ELF-1 (cell line): ENCODE measurements at regions not wholly inside any gene's neighbourhood (a gene's known extent, or its start where the extent isn't known, plus 50 kb on each side); places are given as distances from the start of the nearest gene placed in this dataset.
A peak's percentile ranks its signal among the peaks of the same experiment; 100 is the strongest.
"Not testable (repeated sequence)": the region's sequence is repeated elsewhere in the genome, so short reads cannot be mapped to it uniquely, and the experiment has no call there.

ENCODE experiments used
- DNase-seq: peaks from one replicate; pipeline ENCODE4 v3.0.0-alpha.2; 2016; ENCODE audit warnings: low read depth, low spot score

DNA sequence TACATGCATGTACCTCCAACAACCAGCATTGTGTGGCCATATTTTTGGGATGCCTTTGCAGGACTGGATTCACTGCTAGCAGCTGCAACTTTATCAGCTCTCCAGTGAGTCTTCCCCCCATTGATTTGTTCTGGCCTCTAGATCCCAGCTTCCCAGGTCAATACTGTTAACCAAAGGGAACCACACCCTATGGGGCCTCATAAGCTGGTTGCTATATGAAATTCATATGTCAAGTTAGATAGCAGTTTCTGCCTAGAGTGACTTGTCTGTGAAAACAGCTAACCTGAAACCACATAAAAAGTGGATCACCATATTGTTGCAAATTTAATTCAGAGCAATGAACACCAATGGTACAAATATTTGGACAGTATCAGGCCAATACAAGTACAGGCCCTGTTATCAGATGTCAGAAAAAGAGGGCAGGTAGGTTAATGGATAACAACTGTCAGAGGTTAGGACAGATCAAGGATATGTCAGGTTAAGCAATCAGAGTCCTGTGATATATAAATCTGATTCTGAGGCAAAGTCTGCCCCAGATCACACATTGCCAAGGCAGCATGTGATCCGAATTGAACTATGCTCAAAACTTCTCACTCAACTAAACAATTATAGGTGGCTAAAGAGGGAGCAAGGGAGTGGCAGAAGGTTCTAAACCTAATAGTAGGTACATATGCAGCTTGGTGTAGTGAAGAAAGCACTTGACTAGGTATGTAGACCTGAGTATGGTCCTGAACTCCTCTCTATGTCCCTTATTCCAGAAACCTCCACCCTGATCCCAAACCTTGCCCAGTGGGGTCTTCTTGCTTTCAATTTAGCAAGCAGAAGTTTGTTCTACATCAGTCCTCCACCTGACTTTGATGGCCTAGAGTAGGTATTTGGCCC is 94.7 kb upstream of the FOXN2 start:
- no peak for DNase-seq

DNA sequence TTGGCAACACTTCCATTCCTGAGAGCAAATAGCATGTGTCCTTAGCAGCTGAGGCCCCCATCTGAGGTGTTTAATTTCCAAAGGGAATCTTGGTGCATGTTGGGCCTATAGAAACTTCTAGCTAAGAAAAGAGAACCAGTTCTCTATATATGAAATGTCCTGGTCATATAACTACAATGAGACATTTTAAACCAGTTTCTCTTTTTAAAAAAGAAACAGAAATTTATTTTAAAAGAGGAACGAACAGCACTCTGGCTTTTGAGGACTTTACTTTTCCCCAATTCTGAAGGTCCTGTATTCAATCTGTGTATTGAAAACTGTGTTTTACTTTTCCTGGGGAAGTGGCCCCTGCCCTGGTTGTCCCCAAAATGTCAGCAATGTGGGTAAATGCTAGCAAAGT is 94.0 kb upstream of the FOXN2 start:
- DNase-seq: no peak

DNA sequence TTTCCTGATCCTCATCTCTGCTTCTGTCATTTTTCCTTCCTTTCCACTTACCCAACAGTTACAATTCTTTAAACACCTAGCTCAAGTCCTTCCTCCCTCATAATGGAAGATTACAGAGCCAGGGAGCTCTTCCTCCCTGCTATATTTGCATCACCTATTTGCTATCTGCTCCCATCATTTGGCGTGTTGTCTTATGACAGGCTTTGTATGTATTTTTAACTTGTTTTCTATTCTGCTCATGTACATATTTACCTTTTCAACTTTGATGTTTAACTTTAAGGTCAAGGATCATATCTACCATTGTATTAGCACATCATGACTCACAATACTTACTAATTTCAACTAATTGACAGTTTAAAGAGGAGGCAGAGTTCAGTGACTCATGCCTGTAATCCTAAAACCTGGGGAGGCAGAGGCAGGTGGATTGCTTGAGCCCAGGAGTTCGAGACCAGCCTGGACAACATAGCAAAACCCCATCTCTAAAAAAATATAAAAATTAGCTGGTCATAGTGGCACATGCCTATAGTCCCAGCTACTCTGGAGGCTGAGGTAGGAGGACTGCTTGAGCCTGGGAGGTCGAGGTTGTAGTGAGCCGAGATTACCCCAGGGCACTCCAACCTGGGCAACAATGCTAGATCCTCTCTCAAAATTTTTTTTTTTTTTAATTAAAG is 92.5 kb upstream of the FOXN2 start:
- DNase-seq: no peak

DNA sequence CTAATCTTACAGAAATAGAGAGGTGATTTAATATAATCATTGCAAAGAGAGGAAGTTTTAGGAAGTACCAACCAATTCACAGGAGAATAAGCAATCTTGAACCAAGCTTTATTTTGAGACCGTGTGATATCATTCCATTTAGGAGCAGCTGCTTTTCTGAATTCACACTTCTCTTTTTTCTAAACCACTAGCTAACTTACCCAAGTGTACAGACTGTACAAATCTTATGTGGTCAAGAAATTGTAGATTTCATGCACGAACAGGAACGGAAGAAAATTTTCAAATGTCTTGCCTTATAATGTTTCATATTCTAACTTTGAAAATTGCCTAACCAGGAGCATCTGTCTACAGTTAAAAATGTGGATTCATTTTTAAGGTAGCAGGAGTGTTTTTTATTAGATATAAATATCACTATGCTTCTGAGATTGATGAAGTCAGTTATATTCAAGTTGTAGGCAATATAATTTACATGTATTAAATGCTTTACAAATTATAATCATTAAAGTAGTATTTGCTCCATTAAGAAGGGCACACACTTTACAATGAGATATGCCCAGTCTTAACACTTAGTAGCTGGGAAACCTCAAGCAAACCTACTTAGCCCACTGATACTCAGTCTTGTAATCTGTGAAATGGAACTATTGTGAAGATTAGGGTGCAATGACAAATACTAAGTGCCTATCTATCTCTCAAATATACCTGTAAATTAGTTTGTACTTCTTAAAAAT is 86.7 kb upstream of the FOXN2 start:
- no peak for DNase-seq

DNA sequence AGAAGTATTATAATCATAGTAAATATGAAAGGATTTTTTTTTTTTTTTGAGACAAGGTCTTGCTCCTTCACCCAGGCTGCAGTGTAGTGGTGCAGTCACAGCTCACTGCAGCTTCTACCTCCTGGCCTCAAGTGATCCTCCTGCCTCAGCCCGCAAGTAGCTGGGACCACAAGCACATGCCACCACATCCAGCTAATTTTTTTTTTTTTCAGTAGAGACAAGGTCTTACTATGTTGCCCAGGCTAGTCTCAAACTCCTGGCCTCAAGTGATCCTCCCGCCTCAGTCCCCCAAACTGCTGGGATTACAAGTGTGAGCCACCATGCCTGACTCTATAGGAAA is 86.2 kb upstream of the FOXN2 start:
- no peak for DNase-seq

DNA sequence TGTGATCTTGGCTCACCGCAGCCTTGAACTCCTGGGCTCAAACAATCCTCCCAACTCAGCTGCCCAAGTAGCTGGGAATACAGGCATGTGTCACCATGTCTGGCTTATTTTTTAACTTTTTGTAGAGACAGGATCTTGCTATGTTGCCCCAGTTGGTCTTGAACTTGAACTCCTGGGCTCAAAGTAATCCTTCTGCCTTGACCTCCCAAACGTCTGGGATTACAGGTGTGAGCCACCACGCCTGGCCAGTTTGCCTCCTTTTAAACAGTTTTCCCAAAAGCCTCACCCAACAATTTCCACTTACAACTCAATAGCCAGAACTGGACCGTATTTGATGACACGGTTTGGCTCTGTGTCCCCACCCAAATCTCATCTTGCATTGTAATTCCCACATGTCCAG is 85.4 kb upstream of the FOXN2 start:
- no peak for DNase-seq

DNA sequence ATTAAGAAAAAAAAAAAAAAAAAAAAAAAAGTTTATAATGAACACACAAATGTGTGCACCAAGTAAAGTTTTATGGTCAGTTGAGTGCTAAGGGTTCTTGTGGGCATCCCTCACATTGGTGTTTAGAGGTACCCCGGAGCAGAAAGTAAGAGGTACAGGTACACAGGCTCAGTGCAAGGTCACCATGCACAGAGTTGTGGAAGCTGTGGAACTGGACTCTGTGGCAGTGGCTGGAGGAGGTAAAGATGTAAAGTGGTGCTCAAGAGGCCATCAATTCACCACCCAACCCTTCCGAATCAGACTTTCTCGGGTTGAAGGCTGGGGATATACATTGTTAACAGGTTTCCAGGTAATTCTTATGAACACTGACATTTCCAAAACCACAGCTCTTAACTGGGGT is 83.6 kb upstream of the FOXN2 start:
- DNase-seq: no peak

DNA sequence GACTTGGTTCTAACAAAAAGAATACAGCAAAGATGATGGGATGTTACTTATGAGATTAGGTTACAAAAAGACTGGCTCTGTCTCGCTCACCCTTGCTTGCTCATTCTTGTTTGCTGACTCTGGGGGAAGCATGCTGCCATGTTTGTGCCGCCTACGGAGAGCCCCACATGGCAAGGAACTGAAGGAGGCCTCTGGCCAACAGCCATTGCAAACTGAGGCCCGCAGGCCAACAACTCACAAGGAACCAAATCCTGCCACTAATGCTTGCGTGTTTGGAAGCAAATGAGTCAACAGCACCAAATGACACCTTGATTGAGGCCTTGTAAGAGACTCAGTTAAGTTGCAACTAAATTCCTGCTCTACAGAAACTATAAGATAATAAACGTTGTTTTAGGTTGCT is 82.1 kb upstream of the FOXN2 start:
- no peak for DNase-seq

DNA sequence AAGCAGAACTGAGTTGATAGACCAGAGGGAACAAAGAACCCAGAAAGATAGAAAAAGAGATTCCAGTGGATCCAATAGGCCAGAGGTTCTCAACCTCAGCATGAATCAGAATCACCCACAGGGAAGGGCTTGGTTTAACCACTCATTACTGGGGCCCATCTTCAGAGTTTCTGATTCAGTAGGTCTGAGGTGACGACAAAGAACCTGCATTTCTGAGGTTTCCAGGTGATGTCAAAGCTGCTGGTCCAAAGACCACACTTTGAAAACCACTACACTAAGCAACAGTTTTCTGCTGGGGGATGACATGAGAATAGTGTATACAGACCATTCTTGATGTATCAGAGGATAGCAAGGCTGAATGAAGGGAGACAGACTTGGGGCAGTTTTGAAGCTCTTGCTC is 81.5 kb upstream of the FOXN2 start:
- DNase-seq: no peak

DNA sequence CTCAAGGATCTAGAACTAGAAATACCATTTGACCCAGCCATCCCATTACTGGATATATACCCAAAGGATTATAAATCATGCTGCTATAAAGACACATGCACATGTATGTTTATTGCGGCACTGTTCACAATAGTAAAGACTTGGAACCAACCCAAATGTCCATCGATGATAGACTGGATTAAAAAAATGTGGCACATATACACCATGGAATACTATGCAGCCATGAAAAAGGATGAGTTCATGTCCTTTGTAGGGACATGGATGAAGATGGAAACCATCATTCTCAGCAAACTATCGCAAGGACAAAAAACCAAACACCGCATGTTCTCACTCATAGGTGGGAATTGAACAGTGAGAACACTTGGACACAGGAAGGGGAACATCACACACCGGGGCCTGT is 80.7 kb upstream of the FOXN2 start:
- DNase-seq: not testable (repeated sequence)

DNA sequence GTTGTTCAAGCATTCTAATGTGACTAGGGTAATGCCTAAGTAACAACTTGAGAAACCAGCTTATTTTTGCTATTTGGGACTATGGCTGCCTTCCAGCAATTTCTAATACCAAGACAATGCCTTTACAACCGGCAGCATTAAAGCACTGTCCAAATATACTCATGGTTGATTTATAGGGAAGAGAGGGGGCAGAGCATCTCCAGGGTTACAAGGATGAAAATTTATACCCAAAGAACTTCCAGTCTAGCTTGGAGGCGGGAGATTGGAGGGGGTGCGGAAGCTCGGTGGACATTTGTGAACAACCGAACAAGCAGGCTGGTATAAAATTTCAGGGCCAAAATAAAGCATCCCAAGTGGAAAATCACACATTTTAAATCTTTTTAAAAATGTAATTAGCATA is 79.4 kb upstream of the FOXN2 start:
- DNase-seq: no peak

DNA sequence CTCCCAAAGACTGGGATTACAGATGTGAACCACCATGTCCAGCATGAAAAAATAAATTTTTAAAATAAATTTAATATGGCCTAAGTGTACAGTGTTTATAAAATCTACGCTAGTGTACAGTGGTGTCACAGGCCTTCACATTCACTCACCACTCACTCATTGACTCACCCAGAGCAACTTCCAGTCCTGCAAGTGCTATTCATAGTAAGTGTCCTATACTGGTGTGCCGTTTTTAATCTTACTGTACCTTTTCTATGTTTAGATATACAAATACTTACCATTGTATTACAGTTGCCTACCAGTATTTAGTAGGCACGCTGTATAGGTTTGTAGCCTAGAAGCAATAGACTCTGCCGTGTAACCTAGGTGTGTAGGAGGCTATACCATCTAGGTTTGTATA is 76.1 kb upstream of the FOXN2 start:
- no peak for DNase-seq

DNA sequence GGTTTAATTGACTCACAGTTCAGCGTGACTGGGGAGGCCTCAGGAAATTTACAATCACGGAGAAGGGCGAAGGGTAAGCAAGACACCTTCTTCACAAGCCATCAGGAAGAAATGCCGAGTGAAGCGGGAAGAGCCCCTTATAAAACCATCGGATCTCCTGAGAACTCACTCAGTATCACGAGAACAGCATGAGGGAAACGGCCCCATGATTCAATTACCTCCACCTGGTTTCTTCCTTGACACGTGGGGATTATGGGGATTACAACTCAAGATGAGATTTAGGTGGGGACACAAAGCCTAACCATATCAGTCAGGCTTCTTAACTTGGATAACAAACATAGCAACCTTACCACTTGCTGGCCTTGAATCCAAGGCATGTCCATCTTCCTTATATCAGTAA is 73.6 kb upstream of the FOXN2 start:
- DNase-seq: no peak

DNA sequence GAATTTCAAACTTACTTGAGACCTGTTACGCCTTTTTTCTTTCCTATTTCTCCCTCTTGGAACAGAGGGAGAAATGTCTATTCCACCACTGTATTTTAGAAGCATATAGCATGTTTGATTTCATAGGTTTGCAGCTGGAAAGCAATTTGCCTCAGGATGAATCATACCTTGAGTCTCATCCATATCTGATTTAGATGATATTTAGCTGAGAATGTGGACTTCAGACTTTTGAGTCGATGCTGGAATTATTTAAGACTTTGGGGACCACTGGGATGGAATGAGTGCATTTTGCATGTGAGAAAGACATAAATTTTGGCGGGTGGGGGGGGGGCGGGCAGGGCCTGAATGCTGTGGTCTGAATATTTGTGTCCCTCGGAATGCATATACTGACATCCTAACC is 67.3 kb upstream of the FOXN2 start:
- no peak for DNase-seq

DNA sequence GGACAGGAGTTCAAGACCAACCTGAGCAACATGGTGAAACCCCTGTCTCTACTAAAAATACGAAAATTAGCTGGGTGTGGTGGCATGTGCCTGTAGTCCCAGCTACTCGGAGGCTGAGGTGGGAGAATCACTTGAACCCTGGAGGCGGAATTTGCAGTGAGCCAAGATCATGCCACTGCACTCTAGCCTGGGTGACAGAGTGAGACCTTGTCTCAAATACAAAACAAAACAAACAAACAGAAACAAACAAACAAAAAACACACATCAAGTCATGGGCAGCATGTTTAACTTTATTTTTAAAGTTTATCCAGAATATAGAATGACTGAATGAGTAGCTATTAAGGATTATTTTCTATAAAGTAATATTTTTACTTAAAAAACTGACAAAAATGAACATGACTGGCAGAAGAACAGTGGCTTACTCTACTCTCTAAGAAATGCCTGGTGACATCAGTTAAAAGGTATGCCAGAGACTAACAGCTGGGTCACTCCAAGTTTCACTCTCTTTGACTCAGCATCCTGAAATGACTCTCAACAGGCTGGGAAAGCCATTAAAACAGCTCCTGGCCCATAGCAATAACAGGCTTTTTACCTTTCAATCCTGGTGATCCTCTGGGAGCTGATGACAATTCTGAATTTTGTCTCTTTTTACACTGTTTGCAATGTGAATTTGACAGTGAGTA is 66.1 kb upstream of the FOXN2 start:
- peak; percentile 47 for DNase-seq

DNA sequence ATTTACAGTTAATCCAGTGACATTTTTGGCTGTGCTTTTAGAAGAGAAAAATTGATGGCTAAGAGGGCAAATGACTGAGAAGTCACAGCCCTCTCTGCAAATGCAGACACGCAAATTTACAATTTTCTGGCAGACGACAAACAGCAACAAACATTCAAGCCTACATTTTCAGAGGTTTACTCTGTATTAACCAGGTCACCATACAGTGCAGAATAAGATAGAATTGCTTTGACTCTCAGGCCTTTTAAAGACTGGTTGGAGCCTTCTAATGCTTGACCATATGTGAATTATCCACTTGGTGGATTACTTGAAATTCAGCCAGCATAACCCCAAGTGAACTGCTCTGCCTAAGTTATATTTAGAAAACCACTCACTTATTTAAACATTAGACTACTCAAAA is 65.5 kb upstream of the FOXN2 start:
- no peak for DNase-seq

DNA sequence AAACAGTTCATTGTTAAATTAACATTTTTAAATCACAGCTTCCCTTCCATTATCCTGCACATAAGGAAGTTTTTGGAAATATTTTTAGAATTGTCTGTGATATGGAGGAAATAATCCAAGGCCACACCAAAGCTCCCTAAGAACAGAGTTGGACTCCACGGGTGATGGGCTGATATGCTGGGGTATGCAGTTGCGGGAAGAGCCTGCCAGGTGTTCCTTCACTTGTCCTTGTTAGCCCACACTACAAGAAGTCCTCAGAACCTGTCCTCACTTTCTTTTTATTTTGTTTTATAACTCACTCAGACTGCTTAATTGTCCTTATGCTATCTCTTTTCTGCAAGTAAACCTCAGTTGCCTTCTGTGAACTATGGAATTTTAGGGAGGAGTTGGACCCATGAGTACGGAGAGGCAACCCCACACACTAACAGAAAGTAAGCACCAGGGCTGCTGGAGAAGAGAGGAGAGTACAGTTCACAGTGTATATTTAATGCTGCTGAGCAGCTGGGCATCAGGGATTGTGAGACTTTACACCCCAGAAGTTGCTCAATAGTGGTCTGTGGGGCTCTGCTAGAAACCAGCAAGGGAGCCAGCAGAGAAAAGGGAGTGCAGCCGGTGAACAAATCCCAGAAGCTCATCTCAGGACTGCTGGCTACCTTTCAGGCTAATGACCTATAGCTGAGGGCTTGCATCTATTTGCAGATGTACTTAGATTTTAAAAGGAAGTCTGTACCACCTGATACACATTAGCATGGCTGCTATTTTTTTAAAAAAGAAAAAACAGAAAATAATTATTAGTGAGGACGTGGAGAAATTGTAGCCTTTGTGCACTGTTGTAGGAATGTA is 64.6 kb upstream of the FOXN2 start:
- DNase-seq: no peak

DNA sequence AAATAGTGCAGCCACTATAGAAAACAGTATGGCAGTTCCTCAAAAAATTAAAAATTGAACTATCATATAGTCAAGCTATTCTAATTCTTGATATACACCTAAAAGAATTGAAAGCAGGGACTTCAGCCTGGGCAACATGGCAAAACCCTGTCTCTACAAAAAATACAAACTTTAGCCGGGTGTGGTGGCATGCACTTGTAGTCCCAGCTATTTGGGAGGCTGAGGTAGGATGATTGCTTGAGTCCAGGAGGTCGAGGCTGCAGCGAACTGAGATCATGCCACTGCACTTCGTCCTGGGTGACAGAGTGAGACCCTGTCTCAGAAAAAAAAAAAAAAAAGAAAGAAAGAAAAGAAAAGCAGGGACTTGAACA is 64.0 kb upstream of the FOXN2 start:
- DNase-seq: no peak

DNA sequence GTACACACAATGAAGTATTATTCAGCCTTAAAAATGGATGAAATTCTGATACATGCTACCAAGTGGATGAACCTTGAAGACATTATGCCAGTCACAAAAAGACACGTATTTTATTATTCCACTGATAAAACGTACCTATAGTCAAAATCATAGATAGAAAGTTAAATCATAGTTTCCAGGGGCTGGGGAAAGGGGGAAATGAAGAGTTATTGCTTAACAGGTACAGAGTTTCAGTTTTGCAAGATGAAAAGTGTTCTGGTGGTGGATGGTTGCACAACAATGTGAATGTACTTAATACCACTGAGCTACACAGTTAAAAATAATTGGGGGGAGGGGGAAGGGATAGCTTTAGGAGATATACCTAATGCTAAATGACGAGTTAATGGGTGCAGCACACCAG is 63.5 kb upstream of the FOXN2 start:
- DNase-seq: no peak

DNA sequence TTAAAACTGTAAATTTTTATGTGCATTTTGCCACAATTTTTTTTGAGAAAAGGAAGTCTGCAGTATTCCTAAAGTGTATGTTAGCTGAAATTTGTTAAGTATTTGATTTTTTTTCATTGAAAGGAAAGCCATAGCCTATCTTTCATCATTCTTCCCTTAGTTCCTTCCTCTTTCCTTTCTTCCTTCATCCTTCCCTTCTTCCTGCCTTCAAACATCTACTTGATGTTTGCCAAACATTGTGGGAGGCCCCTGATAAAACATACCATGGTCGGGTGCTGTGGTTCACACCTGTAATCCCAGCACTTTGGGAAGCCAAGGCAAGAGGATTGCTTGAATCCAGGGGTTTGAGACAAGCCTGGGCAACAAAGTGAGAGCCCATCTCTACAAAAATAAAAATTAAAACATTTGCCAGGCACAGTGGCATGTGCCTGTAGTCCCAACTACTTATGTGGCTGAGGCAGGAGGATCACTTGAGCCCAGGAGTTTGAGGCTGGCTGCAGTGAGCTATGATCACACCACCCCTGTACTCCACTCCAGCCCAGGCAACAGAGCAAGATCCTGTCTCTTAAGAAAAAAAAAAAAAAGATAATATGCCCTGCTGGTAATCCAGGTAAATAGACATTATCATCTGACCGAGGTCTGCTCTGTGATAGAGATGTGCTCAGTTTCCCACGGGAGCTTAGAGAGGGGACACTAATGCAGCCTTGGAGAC is 62.9 kb upstream of the FOXN2 start:
- DNase-seq: no peak

DNA sequence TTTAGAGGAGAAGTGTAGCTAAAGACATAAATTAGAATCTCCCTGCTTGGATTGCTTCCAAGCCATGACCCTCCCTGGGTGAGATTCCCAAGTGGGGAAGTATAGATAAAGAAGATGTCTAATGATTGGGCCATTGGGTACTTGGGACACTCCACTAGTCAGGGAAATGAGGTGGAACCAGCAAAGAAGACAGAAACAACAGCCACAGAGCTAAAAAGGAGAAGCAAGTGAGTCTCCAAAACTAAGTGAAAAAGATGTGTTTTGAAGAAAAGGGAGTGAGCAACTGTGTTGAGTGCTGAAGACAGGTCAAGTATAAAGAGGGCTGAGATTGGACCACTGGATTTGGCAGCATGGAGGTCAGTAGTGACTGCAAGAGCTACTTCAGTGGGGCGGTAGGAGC is 61.2 kb upstream of the FOXN2 start:
- no peak for DNase-seq
